Parathyroid adenoma (tissue), 2 donors: ENCODE measurements at regions not wholly inside any gene's neighbourhood (a gene's known extent, or its start where the extent isn't known, plus 50 kb on each side); places are given as distances from the start of the nearest gene placed in this dataset.

Experiments
- H2AFZ ChIP-seq: fragments of 300-600 bp; sonication (generic); one replicate; pipeline ENCODE4 v1.7.0; 2017; ENCODE audit warnings: antibody characterized with exemption, mild to moderate bottlenecking
- H3K27ac ChIP-seq: fragments of 300-600 bp; sonication (generic); one replicate; pipeline ENCODE4 v1.7.0; 2017
- H3K27me3 ChIP-seq: fragments of 300-600 bp; sonication (generic); one replicate; pipeline ENCODE4 v1.7.0; 2017; ENCODE audit warnings: low read length; ENCODE audit not compliant: control insufficient read depth, insufficient read depth
- H3K36me3 ChIP-seq: fragments of 300-600 bp; sonication (generic); one replicate; pipeline ENCODE4 v1.7.0; 2017; ENCODE audit warnings: low read length; ENCODE audit not compliant: control insufficient read depth, insufficient read depth
- H3K4me1 ChIP-seq: fragments of 300-600 bp; sonication (generic); one replicate; pipeline ENCODE4 v1.7.0; 2017; ENCODE audit warnings: control low read depth
- H3K4me2 ChIP-seq: fragments of 300-600 bp; sonication (generic); one replicate; pipeline ENCODE4 v1.7.0; 2017; ENCODE audit warnings: low read length
- H3K4me3 ChIP-seq: fragments of 300-600 bp; sonication (generic); one replicate; pipeline ENCODE4 v1.7.0; 2017; ENCODE audit warnings: low read depth, low read length
- H3K79me2 ChIP-seq: fragments of 300-600 bp; sonication (generic); one replicate; pipeline ENCODE4 v1.7.0; 2017; ENCODE audit warnings: control low read depth
- H3K9ac ChIP-seq: fragments of 300-600 bp; sonication (generic); one replicate; pipeline ENCODE4 v1.7.0; 2017; ENCODE audit warnings: mild to moderate bottlenecking
- H3K9me3 ChIP-seq: fragments of 300-600 bp; sonication (generic); one replicate; pipeline ENCODE4 v1.7.0; 2017; ENCODE audit warnings: low read length; ENCODE audit not compliant: control insufficient read depth
- TF ChIP-seq, protein P1 (sequence below): fragments of 300-600 bp; sonication (generic); IDR thresholded peaks from one replicate; pipeline ENCODE4 v1.7.0; 2017; ENCODE audit warnings: antibody characterized with exemption, mild to moderate bottlenecking
- donor health status: primary hyperparathyroidism.

DNA sequence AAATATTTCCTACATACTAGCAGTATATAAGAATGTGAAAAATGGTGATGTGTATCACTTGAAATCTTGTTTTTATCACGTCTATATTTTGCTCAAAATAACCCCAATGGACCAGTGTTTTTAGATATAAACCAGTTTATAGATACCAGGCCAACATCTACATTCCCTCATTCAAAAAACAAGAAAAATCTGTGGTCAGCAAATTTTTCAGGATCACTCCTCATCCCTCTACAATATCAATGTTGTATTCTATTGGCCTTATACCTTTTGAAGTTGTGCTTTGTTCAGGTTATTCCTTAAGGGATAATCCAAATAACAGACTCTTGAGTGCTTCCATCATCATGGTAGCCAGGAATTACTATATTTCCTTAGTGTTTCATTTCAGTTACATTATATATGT lies 332.9 kb upstream of the ARRDC4 start:
- no peaks in the 10 kb centered on the region for H3K79me2 ChIP-seq
- H2AFZ ChIP-seq = no peak overlapping the region
- H3K4me3 ChIP-seq = no peak overlapping the region
- TF ChIP-seq, protein P1, sequence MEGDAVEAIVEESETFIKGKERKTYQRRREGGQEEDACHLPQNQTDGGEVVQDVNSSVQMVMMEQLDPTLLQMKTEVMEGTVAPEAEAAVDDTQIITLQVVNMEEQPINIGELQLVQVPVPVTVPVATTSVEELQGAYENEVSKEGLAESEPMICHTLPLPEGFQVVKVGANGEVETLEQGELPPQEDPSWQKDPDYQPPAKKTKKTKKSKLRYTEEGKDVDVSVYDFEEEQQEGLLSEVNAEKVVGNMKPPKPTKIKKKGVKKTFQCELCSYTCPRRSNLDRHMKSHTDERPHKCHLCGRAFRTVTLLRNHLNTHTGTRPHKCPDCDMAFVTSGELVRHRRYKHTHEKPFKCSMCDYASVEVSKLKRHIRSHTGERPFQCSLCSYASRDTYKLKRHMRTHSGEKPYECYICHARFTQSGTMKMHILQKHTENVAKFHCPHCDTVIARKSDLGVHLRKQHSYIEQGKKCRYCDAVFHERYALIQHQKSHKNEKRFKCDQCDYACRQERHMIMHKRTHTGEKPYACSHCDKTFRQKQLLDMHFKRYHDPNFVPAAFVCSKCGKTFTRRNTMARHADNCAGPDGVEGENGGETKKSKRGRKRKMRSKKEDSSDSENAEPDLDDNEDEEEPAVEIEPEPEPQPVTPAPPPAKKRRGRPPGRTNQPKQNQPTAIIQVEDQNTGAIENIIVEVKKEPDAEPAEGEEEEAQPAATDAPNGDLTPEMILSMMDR = no peak
- no peak overlapping the region for H3K4me2 ChIP-seq
- no peaks in the 10 kb centered on the region for H3K27me3 ChIP-seq
- H3K4me1 ChIP-seq = no peaks in the 10 kb centered on the region
- no peak overlapping the region for H3K27ac ChIP-seq
- H3K9me3 ChIP-seq = no peaks in the 10 kb centered on the region
- H3K9ac ChIP-seq = no peak overlapping the region
- H3K36me3 ChIP-seq = no peaks in the 10 kb centered on the region

DNA sequence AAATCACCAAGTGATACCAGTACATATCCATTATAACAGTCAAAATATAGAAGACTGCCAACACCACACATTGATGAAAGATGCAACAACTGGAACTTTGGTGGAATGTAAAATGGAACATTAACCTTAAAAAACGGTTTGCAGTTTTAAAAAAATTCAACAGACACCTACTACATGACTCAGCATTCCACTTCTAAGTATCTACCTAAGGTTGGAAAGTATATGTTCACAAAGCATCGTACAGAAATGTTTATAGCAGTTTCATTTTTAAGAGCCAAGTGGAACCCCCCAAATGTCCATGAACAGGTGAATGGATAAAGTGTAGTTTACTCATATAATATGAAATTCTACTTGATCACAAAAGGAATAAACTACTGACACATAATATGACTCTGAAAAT lies 314.7 kb upstream of the ARRDC4 start:
- Histone ChIP-seq H3K36me3 (no peaks in the 10 kb centered on the region), H3K9ac (no peak overlapping the region), H3K27me3 (no peaks in the 10 kb centered on the region), H3K79me2 (no peaks in the 10 kb centered on the region), H3K4me1 (no peaks in the 10 kb centered on the region), H3K4me2 (no peak overlapping the region), H3K4me3 (no peak overlapping the region), H3K27ac (no peak overlapping the region), H3K9me3 (no peaks in the 10 kb centered on the region), H2AFZ (no peak overlapping the region)
- TF ChIP-seq, protein P1 = no peak

DNA sequence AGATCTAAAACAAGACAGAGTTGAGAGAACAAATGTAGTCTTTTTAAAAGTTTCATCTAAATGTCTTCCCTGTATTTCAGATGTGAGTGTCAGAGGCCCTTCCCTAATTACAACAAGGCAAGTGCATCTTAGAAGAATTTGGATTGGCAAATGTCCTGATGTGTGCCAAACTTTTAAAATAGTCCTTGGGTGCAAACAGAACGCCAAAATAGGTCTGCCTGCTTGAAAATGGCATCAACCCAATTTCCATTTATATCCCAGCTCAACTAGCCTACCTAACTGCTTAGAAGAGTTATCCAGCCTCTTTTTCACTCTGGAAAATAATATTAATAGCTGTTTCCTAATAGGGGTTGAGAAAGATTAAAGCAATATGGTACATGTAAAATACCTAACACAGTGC lies 311.8 kb upstream of the ARRDC4 start:
- TF ChIP-seq, protein P1 = no peak
- H3K9ac ChIP-seq = no peak overlapping the region
- no peaks in the 10 kb centered on the region for H3K9me3 ChIP-seq
- H3K4me1 ChIP-seq = no peaks in the 10 kb centered on the region
- no peaks in the 10 kb centered on the region for H3K79me2 ChIP-seq
- H2AFZ ChIP-seq = no peak overlapping the region
- no peaks in the 10 kb centered on the region for H3K36me3 ChIP-seq
- H3K27me3 ChIP-seq = no peaks in the 10 kb centered on the region
- no peak overlapping the region for H3K27ac ChIP-seq
- H3K4me2 ChIP-seq = no peak overlapping the region
- no peak overlapping the region for H3K4me3 ChIP-seq

DNA sequence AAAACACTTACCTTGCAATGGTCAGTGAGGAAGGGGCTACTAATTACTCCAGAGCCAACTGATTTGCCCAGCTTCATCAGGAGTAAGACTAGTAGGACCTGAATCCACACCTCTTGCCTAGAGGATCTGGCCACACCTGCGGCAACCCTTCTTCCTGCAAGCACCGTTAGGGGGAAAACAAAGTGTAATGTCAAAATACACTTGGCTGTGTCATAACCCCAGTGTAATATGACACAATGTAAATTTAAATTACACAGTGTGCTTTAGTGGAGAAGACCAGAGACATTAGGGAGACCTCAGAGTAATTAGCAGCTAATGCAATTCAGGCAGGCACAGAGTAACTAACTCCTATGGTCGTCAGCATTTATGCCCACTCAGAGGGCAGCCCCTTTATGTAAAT lies 308.5 kb upstream of the ARRDC4 start:
- Histone ChIP-seq H3K79me2 (no peaks in the 10 kb centered on the region), H3K9ac (no peak overlapping the region), H3K27me3 (peaks cover 5% of the 10 kb centered on the region), H3K36me3 (no peaks in the 10 kb centered on the region), H3K4me1 (no peaks in the 10 kb centered on the region), H3K4me3 (no peak overlapping the region), H3K27ac (no peak overlapping the region), H3K9me3 (no peaks in the 10 kb centered on the region), H3K4me2 (peak overlapping the region; percentile 12), H2AFZ (peak overlapping the region; percentile 54)
- TF ChIP-seq, protein P1 = no peak

DNA sequence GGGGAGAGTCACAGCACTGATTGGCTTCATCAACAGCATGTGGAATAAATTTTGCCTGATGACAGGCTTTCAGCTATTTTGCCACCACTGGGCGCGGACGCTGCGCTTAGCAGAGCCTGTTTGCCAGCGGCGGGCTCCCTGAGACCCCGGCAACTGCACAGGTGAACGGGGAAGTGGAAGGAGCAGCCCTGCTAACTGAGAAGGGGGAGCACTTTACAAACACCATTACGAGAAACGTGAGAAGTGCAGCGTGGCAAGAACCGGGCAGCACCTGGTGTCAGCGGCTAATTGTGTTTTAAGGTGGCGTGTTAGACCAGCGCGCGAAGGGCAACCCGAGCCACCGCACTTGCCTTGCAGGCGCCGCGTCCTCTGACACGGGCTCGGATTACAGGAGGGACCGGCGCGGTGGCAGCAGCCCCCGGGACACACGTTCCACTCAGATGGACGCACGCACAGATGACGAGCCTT lies 307.8 kb upstream of the ARRDC4 start:
- H3K4me3 ChIP-seq = peak overlapping the region; percentile 32
- H3K4me1 ChIP-seq = no peaks in the 10 kb centered on the region
- no peaks in the 10 kb centered on the region for H3K36me3 ChIP-seq
- H3K9ac ChIP-seq = no peak overlapping the region
- TF ChIP-seq, protein P1 = no peak
- H2AFZ ChIP-seq = peak overlapping the region; percentile 54
- peaks cover 5% of the 10 kb centered on the region for H3K27me3 ChIP-seq
- no peak overlapping the region for H3K27ac ChIP-seq
- H3K4me2 ChIP-seq = peak overlapping the region; percentile 59
- no peaks in the 10 kb centered on the region for H3K79me2 ChIP-seq
- no peaks in the 10 kb centered on the region for H3K9me3 ChIP-seq
